ENCODE measurements at regions not wholly inside any gene's neighbourhood (a gene's known extent, or its start where the extent isn't known, plus 50 kb on each side); places are given as distances from the start of the nearest gene placed in this dataset.

DNA sequence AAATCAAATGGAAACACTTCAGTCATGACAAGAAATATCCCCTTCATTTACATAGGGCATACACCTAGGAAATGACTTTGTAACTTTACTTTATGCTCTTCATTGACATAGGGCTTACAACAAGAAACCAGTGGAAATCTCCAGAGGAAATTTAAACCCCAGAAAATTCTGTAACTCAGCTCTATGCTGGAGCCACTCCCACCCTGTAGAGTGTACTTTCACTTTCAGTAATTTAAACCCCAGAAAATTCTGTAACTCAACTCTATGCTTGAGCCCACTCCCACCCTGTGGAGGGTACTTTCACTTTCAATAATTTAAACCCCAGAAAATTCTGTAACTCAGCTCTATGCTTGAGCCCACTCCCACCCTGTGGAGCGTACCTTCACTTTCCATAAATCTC lies 987.1 kb upstream of the CADM2 start:
- TF ChIP-seq EZH2phosphoT487 (IDR thresholded peaks at IDR 0.05; ENCODE audit: insufficient read depth, low read depth) (no peak), EZH2 (IDR thresholded peaks at IDR 0.05; ENCODE audit: insufficient read depth, poor library complexity, severe bottlenecking) (no peak)
